ENCODE measurements at regions not wholly inside any gene's neighbourhood (a gene's known extent, or its start where the extent isn't known, plus 50 kb on each side); places are given as distances from the start of the nearest gene placed in this dataset.

GRCh38 chr10:78320506-78320905 is 286.8 kb downstream of the RPS24 start:
- Mint-ChIP-seq H3K27me3 (ENCODE audit: unreplicated experiment) (peaks cover 100% of the 10 kb centered on the region), H3K4me3 (ENCODE audit: low read depth, unreplicated experiment) (no peak overlapping the region), H3K9me3 (ENCODE audit: low read depth, unreplicated experiment) (no peaks in the 10 kb centered on the region), H3K4me1 (ENCODE audit: low read depth, unreplicated experiment) (no peaks in the 10 kb centered on the region), H3K27ac (ENCODE audit: unreplicated experiment) (no peak overlapping the region), H3K36me3 (ENCODE audit: insufficient read depth, unreplicated experiment) (no peaks in the 10 kb centered on the region)
- CTCF ChIA-PET = no interaction called here
- DNase-seq = no peak
- no TSS peak for BruUV-seq (replicated peaks)
- TF ChIP-seq CTCF (IDR thresholded peaks at IDR 0.05; ENCODE audit: unreplicated experiment) = no peak
- intact Hi-C loops (cut with micrococcal nuclease; ENCODE audit: unreplicated experiment) = no loop called here

GRCh38 chr10:78321000-78321399 is 287.3 kb downstream of the RPS24 start:
- Mint-ChIP-seq H3K4me1 (ENCODE audit: low read depth, unreplicated experiment) (no peaks in the 10 kb centered on the region), H3K9me3 (ENCODE audit: low read depth, unreplicated experiment) (no peaks in the 10 kb centered on the region), H3K36me3 (ENCODE audit: insufficient read depth, unreplicated experiment) (no peaks in the 10 kb centered on the region), H3K27ac (ENCODE audit: unreplicated experiment) (no peak overlapping the region), H3K27me3 (ENCODE audit: unreplicated experiment) (peaks cover 100% of the 10 kb centered on the region), H3K4me3 (ENCODE audit: low read depth, unreplicated experiment) (no peak overlapping the region)
- no TSS peak for BruUV-seq (replicated peaks)
- DNase-seq = no peak
- intact Hi-C loops (cut with micrococcal nuclease; ENCODE audit: unreplicated experiment) = no loop called here
- TF ChIP-seq CTCF (IDR thresholded peaks at IDR 0.05; ENCODE audit: unreplicated experiment) = no peak
- CTCF ChIA-PET = no interaction called here

GRCh38 chr10:78321500-78321899 is 287.8 kb downstream of the RPS24 start:
- H3K36me3 Mint-ChIP-seq (ENCODE audit: insufficient read depth, unreplicated experiment) = no peaks in the 10 kb centered on the region
- H3K9me3 Mint-ChIP-seq (ENCODE audit: low read depth, unreplicated experiment) = peaks cover 4% of the 10 kb centered on the region
- H3K4me3 Mint-ChIP-seq (ENCODE audit: low read depth, unreplicated experiment) = no peak overlapping the region
- BruUV-seq (replicated peaks) = no TSS peak
- DNase-seq = no peak
- no peaks in the 10 kb centered on the region for H3K4me1 Mint-ChIP-seq (ENCODE audit: low read depth, unreplicated experiment)
- H3K27ac Mint-ChIP-seq (ENCODE audit: unreplicated experiment) = no peak overlapping the region
- CTCF ChIA-PET = no interaction called here
- intact Hi-C loops (cut with micrococcal nuclease; ENCODE audit: unreplicated experiment) = no loop called here
- H3K27me3 Mint-ChIP-seq (ENCODE audit: unreplicated experiment) = peaks cover 100% of the 10 kb centered on the region
- no peak for TF ChIP-seq CTCF (IDR thresholded peaks at IDR 0.05; ENCODE audit: unreplicated experiment)

GRCh38 chr10:78326372-78326771 is 292.7 kb downstream of the RPS24 start:
- Mint-ChIP-seq H3K4me3 (ENCODE audit: low read depth, unreplicated experiment) (no peak overlapping the region), H3K27me3 (ENCODE audit: unreplicated experiment) (peaks cover 99% of the 10 kb centered on the region), H3K27ac (ENCODE audit: unreplicated experiment) (no peak overlapping the region), H3K4me1 (ENCODE audit: low read depth, unreplicated experiment) (no peaks in the 10 kb centered on the region), H3K36me3 (ENCODE audit: insufficient read depth, unreplicated experiment) (no peaks in the 10 kb centered on the region), H3K9me3 (ENCODE audit: low read depth, unreplicated experiment) (peaks cover 7% of the 10 kb centered on the region)
- DNase-seq = no peak
- BruUV-seq (replicated peaks) = no TSS peak
- no peak for TF ChIP-seq CTCF (IDR thresholded peaks at IDR 0.05; ENCODE audit: unreplicated experiment)
- CTCF ChIA-PET = interaction anchor here (0.8 kb wide), 1 partner anchor 34 kb away, joined by 3 read pairs; no protein-coding TSS in a partner anchor
- intact Hi-C loops (cut with micrococcal nuclease; ENCODE audit: unreplicated experiment) = no loop called here
